GM23338 (cell line): ENCODE measurements at regions not wholly inside any gene's neighbourhood (a gene's known extent, or its start where the extent isn't known, plus 50 kb on each side); places are given as distances from the start of the nearest gene placed in this dataset.

Source experiments
- ATAC-seq: fragments of 200-7000 bp; cut with Tn5 transposase; 3 replicates; pipeline ENCODE4 v1.9.1; 2020
- DNase-seq: peaks from one replicate; pipeline ENCODE4 v3.0.0-alpha.2; 2015; ENCODE audit warnings: low spot score
- H2AFZ ChIP-seq: fragments of 200-600 bp; sonication (generic); 2 replicates; pipeline ENCODE4 v1.8.0; 2016; ENCODE audit warnings: antibody characterized with exemption, mild to moderate bottlenecking, moderate library complexity
- H3F3A ChIP-seq: fragments of 200-600 bp; sonication (generic); replicated peaks from 2 replicates; pipeline ENCODE4 v1.8.0; 2017; ENCODE audit warnings: antibody characterized with exemption, mixed run types, low read depth
- H3K27ac ChIP-seq: fragments of 200-600 bp; sonication (generic); 2 replicates; pipeline ENCODE4 v1.6.1; 2016; ENCODE audit warnings: low read depth
- H3K27me3 ChIP-seq: fragments of 200-600 bp; sonication (generic); 2 replicates; pipeline ENCODE4 v1.8.0; 2016; ENCODE audit warnings: mild to moderate bottlenecking, mixed run types, moderate library complexity; ENCODE audit not compliant: insufficient read depth
- H3K36me3 ChIP-seq: fragments of 200-600 bp; sonication (generic); 2 replicates; pipeline ENCODE4 v1.8.0; 2016; ENCODE audit warnings: mild to moderate bottlenecking; ENCODE audit not compliant: insufficient read depth
- H3K4me1 ChIP-seq: fragments of 200-600 bp; sonication (generic); 2 replicates; pipeline ENCODE4 v1.8.0; 2016; ENCODE audit warnings: mild to moderate bottlenecking, moderate library complexity; ENCODE audit not compliant: insufficient read depth
- H3K4me2 ChIP-seq: fragments of 200-600 bp; sonication (generic); 2 replicates; pipeline ENCODE4 v1.7.1; 2017; ENCODE audit warnings: mixed run types
- H3K4me3 ChIP-seq: fragments of 200-600 bp; sonication (generic); 2 replicates; pipeline ENCODE4 v1.6.1; 2016; ENCODE audit warnings: mixed run types
- H3K79me2 ChIP-seq: fragments of 200-600 bp; sonication (generic); replicated peaks from 2 replicates; pipeline ENCODE4 v1.8.0; 2017; ENCODE audit warnings: mild to moderate bottlenecking; ENCODE audit not compliant: insufficient read depth
- H3K9me2 ChIP-seq: fragments of 200-600 bp; sonication (generic); 2 replicates; pipeline ENCODE4 v1.8.0; 2017; ENCODE audit not compliant: insufficient read depth
- H4K20me1 ChIP-seq: fragments of 200-600 bp; sonication (generic); replicated peaks from 2 replicates; pipeline ENCODE4 v1.8.0; 2017; ENCODE audit warnings: mild to moderate bottlenecking; ENCODE audit not compliant: insufficient read depth
- H3K27ac Mint-ChIP-seq: 2 replicates; pipeline ENCODE4 v1.8.0; 2020; ENCODE audit warnings: inconsistent platforms, mild to moderate bottlenecking, moderate library complexity, mixed read lengths
- H3K27me3 Mint-ChIP-seq: 3 replicates; pipeline ENCODE4 v1.8.0; 2022; ENCODE audit warnings: low read depth, mild to moderate bottlenecking, moderate library complexity, mixed read lengths, inconsistent platforms; ENCODE audit not compliant: insufficient read depth, poor library complexity
- H3K36me3 Mint-ChIP-seq: 3 replicates; pipeline ENCODE4 v1.8.0; 2021; ENCODE audit warnings: low read depth, mild to moderate bottlenecking, inconsistent platforms, moderate library complexity, mixed read lengths
- H3K4me1 Mint-ChIP-seq: 3 replicates; pipeline ENCODE4 v1.8.0; 2020; ENCODE audit warnings: mild to moderate bottlenecking, inconsistent platforms, mixed read lengths
- H3K4me3 Mint-ChIP-seq: 3 replicates; pipeline ENCODE4 v1.8.0; 2021; ENCODE audit warnings: moderate library complexity, mild to moderate bottlenecking, inconsistent platforms, mixed read lengths
- H3K9me3 Mint-ChIP-seq: 3 replicates; pipeline ENCODE4 v1.8.0; 2020; ENCODE audit warnings: moderate library complexity, mild to moderate bottlenecking, inconsistent platforms, mixed read lengths
- CREB1 ChIP-seq: fragments of 250-450 bp; sonication (Bioruptor Pico); IDR thresholded peaks from 2 replicates; pipeline ENCODE4 v1.5.0; 2020; ENCODE audit warnings: low read depth, mild to moderate bottlenecking, moderate library complexity
- EZH2phosphoT487 ChIP-seq: fragments of 200-600 bp; sonication (generic); IDR thresholded peaks from one replicate; pipeline ENCODE4 v1.8.1; 2018; ENCODE audit warnings: antibody characterized with exemption; ENCODE audit not compliant: unreplicated experiment
- NANOG ChIP-seq: IDR thresholded peaks from 2 replicates; pipeline ENCODE4 v1.6.1; 2016; ENCODE audit warnings: antibody characterized with exemption, borderline replicate concordance
- POLR2AphosphoS5 ChIP-seq: IDR thresholded peaks from 2 replicates; pipeline ENCODE4 v1.6.1; 2016; ENCODE audit warnings: antibody characterized with exemption, low read depth
- STAT1 ChIP-seq: IDR thresholded peaks from one replicate; pipeline ENCODE4 v1.6.1; 2016; ENCODE audit warnings: antibody characterized with exemption; ENCODE audit not compliant: unreplicated experiment
- ZNF331 ChIP-seq: fragments of 250-450 bp; sonication (Bioruptor Pico); IDR thresholded peaks from 2 replicates; pipeline ENCODE4 v1.5.0; 2020; ENCODE audit warnings: low read depth, mild to moderate bottlenecking, moderate library complexity
- ZNF462 ChIP-seq: fragments of 250-450 bp; sonication (Bioruptor Pico); IDR thresholded peaks from 2 replicates; pipeline ENCODE4 v1.5.0; 2020; ENCODE audit warnings: mild to moderate bottlenecking, moderate library complexity
- TF ChIP-seq, protein P1 (sequence below): IDR thresholded peaks from one replicate; pipeline ENCODE4 v1.6.1; 2018; ENCODE audit warnings: antibody characterized with exemption; ENCODE audit not compliant: unreplicated experiment

GRCh38 chr17:69880591-69881112, 194.4 kb upstream of the KCNJ16 start:
- H3K4me2 ChIP-seq: no peak overlapping the region
- TF ChIP-seq, protein P1, sequence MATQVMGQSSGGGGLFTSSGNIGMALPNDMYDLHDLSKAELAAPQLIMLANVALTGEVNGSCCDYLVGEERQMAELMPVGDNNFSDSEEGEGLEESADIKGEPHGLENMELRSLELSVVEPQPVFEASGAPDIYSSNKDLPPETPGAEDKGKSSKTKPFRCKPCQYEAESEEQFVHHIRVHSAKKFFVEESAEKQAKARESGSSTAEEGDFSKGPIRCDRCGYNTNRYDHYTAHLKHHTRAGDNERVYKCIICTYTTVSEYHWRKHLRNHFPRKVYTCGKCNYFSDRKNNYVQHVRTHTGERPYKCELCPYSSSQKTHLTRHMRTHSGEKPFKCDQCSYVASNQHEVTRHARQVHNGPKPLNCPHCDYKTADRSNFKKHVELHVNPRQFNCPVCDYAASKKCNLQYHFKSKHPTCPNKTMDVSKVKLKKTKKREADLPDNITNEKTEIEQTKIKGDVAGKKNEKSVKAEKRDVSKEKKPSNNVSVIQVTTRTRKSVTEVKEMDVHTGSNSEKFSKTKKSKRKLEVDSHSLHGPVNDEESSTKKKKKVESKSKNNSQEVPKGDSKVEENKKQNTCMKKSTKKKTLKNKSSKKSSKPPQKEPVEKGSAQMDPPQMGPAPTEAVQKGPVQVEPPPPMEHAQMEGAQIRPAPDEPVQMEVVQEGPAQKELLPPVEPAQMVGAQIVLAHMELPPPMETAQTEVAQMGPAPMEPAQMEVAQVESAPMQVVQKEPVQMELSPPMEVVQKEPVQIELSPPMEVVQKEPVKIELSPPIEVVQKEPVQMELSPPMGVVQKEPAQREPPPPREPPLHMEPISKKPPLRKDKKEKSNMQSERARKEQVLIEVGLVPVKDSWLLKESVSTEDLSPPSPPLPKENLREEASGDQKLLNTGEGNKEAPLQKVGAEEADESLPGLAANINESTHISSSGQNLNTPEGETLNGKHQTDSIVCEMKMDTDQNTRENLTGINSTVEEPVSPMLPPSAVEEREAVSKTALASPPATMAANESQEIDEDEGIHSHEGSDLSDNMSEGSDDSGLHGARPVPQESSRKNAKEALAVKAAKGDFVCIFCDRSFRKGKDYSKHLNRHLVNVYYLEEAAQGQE: no peak
- no peak for TF ChIP-seq POLR2AphosphoS5
- no peak for TF ChIP-seq NANOG
- no peak for TF ChIP-seq EZH2phosphoT487
- no peak for TF ChIP-seq STAT1
- no peak for TF ChIP-seq ZNF331 (CRISPR knock-in tag)
- no peak for TF ChIP-seq CREB1 (CRISPR knock-in tag)
- TF ChIP-seq ZNF462 (CRISPR knock-in tag): no peak
- Mint-ChIP-seq H3K4me3 (no peak overlapping the region), H3K27ac (no peak overlapping the region), H3K27me3 (no peaks in the 10 kb centered on the region), H3K9me3 (peaks cover 3% of the 10 kb centered on the region; the same call in 1 of the 3 replicates), H3K4me1 (no peaks in the 10 kb centered on the region), H3K36me3 (peaks cover 3% of the 10 kb centered on the region; the same call in 2 of the 3 replicates)
- no peak for ATAC-seq
- no peaks in the 10 kb centered on the region for H3F3A ChIP-seq
- H4K20me1 ChIP-seq: no peaks in the 10 kb centered on the region
- no peaks in the 10 kb centered on the region for H3K27me3 ChIP-seq
- no peaks in the 10 kb centered on the region for H3K4me1 ChIP-seq
- no peaks in the 10 kb centered on the region for H3K36me3 ChIP-seq
- H3K79me2 ChIP-seq: no peaks in the 10 kb centered on the region
- no peak overlapping the region for H3K4me3 ChIP-seq
- no peak overlapping the region; the same call in 1 of the 2 replicates for H2AFZ ChIP-seq
- no peak for DNase-seq
- no peak overlapping the region for H3K27ac ChIP-seq
- no peaks in the 10 kb centered on the region for H3K9me2 ChIP-seq
